HG03064 (cell line): ENCODE measurements at regions not wholly inside any gene's neighbourhood (a gene's known extent, or its start where the extent isn't known, plus 50 kb on each side); places are given as distances from the start of the nearest gene placed in this dataset.

Source experiments
- ATAC-seq: cut with Tn5 transposase; IDR thresholded peaks from one replicate; pipeline ENCODE4 v1.9.1; 2021; ENCODE audit warnings: low read depth; ENCODE audit not compliant: unreplicated experiment

- no peak for ATAC-seq
Measured at GRCh38 chr18:45370255-45371010, 244.8 kb upstream of the SLC14A2 start.

- no peak for ATAC-seq
Measured at GRCh38 chr18:45373286-45373880, 241.9 kb upstream of the SLC14A2 start.

GRCh38 chr18:45374236-45374635 is 241.0 kb upstream of the SLC14A2 start:
- ATAC-seq: no peak

- no peak for ATAC-seq
Measured at GRCh38 chr18:45374878-45375630, 240.2 kb upstream of the SLC14A2 start.

- ATAC-seq: no peak
Measured at GRCh38 chr18:45376193-45376592, 239.1 kb upstream of the SLC14A2 start.

- no peak for ATAC-seq
Measured at GRCh38 chr18:45378308-45378707, 237.0 kb upstream of the SLC14A2 start.

- no peak for ATAC-seq
Measured at GRCh38 chr18:45378933-45379332, 236.3 kb upstream of the SLC14A2 start.

GRCh38 chr18:45379903-45380302 is 235.4 kb upstream of the SLC14A2 start:
- ATAC-seq: peak; percentile 65

- ATAC-seq: no peak
Measured at GRCh38 chr18:45381282-45381681, 234.0 kb upstream of the SLC14A2 start.

- ATAC-seq: no peak
Measured at GRCh38 chr18:45383228-45383627, 232.0 kb upstream of the SLC14A2 start.

GRCh38 chr18:45384137-45384961 is 230.9 kb upstream of the SLC14A2 start:
- ATAC-seq: no peak

GRCh38 chr18:45384962-45385315 is 230.3 kb upstream of the SLC14A2 start:
- ATAC-seq: no peak

- ATAC-seq: no peak
Measured at GRCh38 chr18:45386041-45386655, 229.1 kb upstream of the SLC14A2 start.

- ATAC-seq: no peak
Measured at GRCh38 chr18:45387229-45387628, 228.0 kb upstream of the SLC14A2 start.

GRCh38 chr18:45398448-45398847 is 216.8 kb upstream of the SLC14A2 start:
- no peak for ATAC-seq

- ATAC-seq: no peak
Measured at GRCh38 chr18:45399146-45399545, 216.1 kb upstream of the SLC14A2 start.

GRCh38 chr18:45399643-45400042 is 215.6 kb upstream of the SLC14A2 start:
- ATAC-seq: no peak

- no peak for ATAC-seq
Measured at GRCh38 chr18:45402485-45403056, 212.7 kb upstream of the SLC14A2 start.

GRCh38 chr18:45403341-45404049 is 211.8 kb upstream of the SLC14A2 start:
- ATAC-seq: no peak
